H9 (cell line): ENCODE measurements at regions not wholly inside any gene's neighbourhood (a gene's known extent, or its start where the extent isn't known, plus 50 kb on each side); places are given as distances from the start of the nearest gene placed in this dataset.

Experiments
- DNase-seq: peaks from one replicate; pipeline ENCODE4 v3.0.0-alpha.2; 2017
- H2AFZ ChIP-seq: one replicate; pipeline ENCODE4 v1.6.1; 2013; ENCODE audit warnings: mild to moderate bottlenecking, low read length, control low read depth, moderate library complexity
- H2AK5ac ChIP-seq: 2 replicates; pipeline ENCODE4 v1.6.1; 2013; ENCODE audit warnings: low read length, control low read depth, mixed read lengths; ENCODE audit not compliant: insufficient read length
- H2BK120ac ChIP-seq: one replicate; pipeline ENCODE4 v1.6.1; 2013; ENCODE audit warnings: low read depth, mild to moderate bottlenecking, low read length, control low read depth, inconsistent platforms; ENCODE audit not compliant: poor library complexity, severe bottlenecking
- H2BK12ac ChIP-seq: 2 replicates; pipeline ENCODE4 v1.6.1; 2013; ENCODE audit warnings: low read length, control low read depth, mixed read lengths, low read depth; ENCODE audit not compliant: insufficient read length
- H2BK15ac ChIP-seq: 2 replicates; pipeline ENCODE4 v1.6.1; 2013; ENCODE audit warnings: low read depth, low read length, control low read depth
- H2BK20ac ChIP-seq: one replicate; pipeline ENCODE4 v1.6.1; 2013; ENCODE audit warnings: low read depth, mild to moderate bottlenecking, low read length, control low read depth, inconsistent platforms; ENCODE audit not compliant: poor library complexity, severe bottlenecking
- H2BK5ac ChIP-seq: 2 replicates; pipeline ENCODE4 v1.6.1; 2013; ENCODE audit warnings: low read length, control low read depth, mixed read lengths; ENCODE audit not compliant: insufficient read length
- H3K14ac ChIP-seq: 2 replicates; pipeline ENCODE4 v1.6.1; 2013; ENCODE audit warnings: low read length, control low read depth; ENCODE audit not compliant: insufficient read depth
- H3K18ac ChIP-seq: 2 replicates; pipeline ENCODE4 v1.6.1; 2013; ENCODE audit warnings: low read depth, mild to moderate bottlenecking, mixed read lengths, low read length, control low read depth; ENCODE audit not compliant: insufficient read length
- H3K23ac ChIP-seq: 2 replicates; pipeline ENCODE4 v1.6.1; 2013; ENCODE audit warnings: low read length, control low read depth, mixed read lengths, low read depth; ENCODE audit not compliant: insufficient read length
- H3K23me2 ChIP-seq: 2 replicates; pipeline ENCODE4 v1.6.1; 2013; ENCODE audit warnings: low read depth, mild to moderate bottlenecking, mixed read lengths, low read length, control low read depth; ENCODE audit not compliant: insufficient read length, poor library complexity, severe bottlenecking
- H3K27ac ChIP-seq: 2 replicates; pipeline ENCODE4 v1.5.1; 2013; ENCODE audit warnings: low read length, control low read depth, mixed read lengths, low read depth; ENCODE audit not compliant: insufficient read length
- H3K27me3 ChIP-seq: 2 replicates; pipeline ENCODE4 v1.6.1; 2013; ENCODE audit warnings: low read length, control low read depth, inconsistent platforms; ENCODE audit not compliant: insufficient read depth
- H3K4ac ChIP-seq: 2 replicates; pipeline ENCODE4 v1.6.1; 2013; ENCODE audit warnings: low read depth, mild to moderate bottlenecking, control low read depth, inconsistent platforms, low read length, moderate library complexity
- H3K4me1 ChIP-seq: 2 replicates; pipeline ENCODE4 v1.6.1; 2013; ENCODE audit warnings: low read length, control low read depth, inconsistent platforms; ENCODE audit not compliant: insufficient read depth
- H3K4me2 ChIP-seq: 2 replicates; pipeline ENCODE4 v1.6.1; 2013; ENCODE audit warnings: low read length, control low read depth, mixed read lengths; ENCODE audit not compliant: insufficient read length, insufficient read depth
- H3K56ac ChIP-seq: 2 replicates; pipeline ENCODE4 v1.6.1; 2013; ENCODE audit warnings: low read depth, mild to moderate bottlenecking, mixed read lengths, low read length, control low read depth; ENCODE audit not compliant: insufficient read length
- H3K79me1 ChIP-seq: 2 replicates; pipeline ENCODE4 v1.6.1; 2013; ENCODE audit warnings: low read depth, mild to moderate bottlenecking, moderate library complexity, low read length, control low read depth, inconsistent platforms; ENCODE audit not compliant: insufficient read depth, poor library complexity, severe bottlenecking
- H3K79me2 ChIP-seq: 2 replicates; pipeline ENCODE4 v1.6.1; 2013; ENCODE audit warnings: low read length, control low read depth, inconsistent platforms; ENCODE audit not compliant: insufficient read depth
- H3K9ac ChIP-seq: 2 replicates; pipeline ENCODE4 v1.6.1; 2013; ENCODE audit warnings: low read length, control low read depth, mixed read lengths; ENCODE audit not compliant: insufficient read length; ENCODE audit errors: extremely low read depth
- H3K9me3 ChIP-seq: one replicate; pipeline ENCODE4 v1.6.1; 2013; ENCODE audit warnings: low read depth, low read length, inconsistent platforms; ENCODE audit not compliant: control insufficient read depth
- H3T11ph ChIP-seq: one replicate; pipeline ENCODE4 v1.6.1; 2013; ENCODE audit warnings: mild to moderate bottlenecking, low read length, control low read depth, inconsistent platforms
- H4K20me1 ChIP-seq: one replicate; pipeline ENCODE4 v1.6.1; 2013; ENCODE audit not compliant: control insufficient read depth, insufficient read length, insufficient read depth
- H4K5ac ChIP-seq: 2 replicates; pipeline ENCODE4 v1.6.1; 2013; ENCODE audit warnings: low read depth, mild to moderate bottlenecking, mixed read lengths, low read length, control low read depth; ENCODE audit not compliant: insufficient read length
- H4K8ac ChIP-seq: replicated peaks from 2 replicates; pipeline ENCODE4 v1.6.1; 2013; ENCODE audit warnings: low read length, control low read depth, mixed read lengths, low read depth; ENCODE audit not compliant: insufficient read length
- H4K91ac ChIP-seq: 2 replicates; pipeline ENCODE4 v1.6.1; 2013; ENCODE audit warnings: low read depth, mild to moderate bottlenecking, moderate library complexity, mixed read lengths, low read length, control low read depth; ENCODE audit not compliant: insufficient read length
- H3K27ac Mint-ChIP-seq, 3 experiments: 2 replicates in 2 of 3; 3 replicates in 1 of 3; pipeline ENCODE4 v1.8.0; 2020 to 2021; ENCODE audit warnings: mixed read lengths in 3 of 3, mild to moderate bottlenecking in 1 of 3, moderate library complexity in 1 of 3
- H3K27me3 Mint-ChIP-seq: 2 replicates; pipeline ENCODE4 v1.8.0; 2021; ENCODE audit warnings: low read depth, mild to moderate bottlenecking, moderate library complexity, mixed read lengths
- H3K36me3 Mint-ChIP-seq, 3 experiments: 2 replicates in 2 of 3; 3 replicates in 1 of 3; pipeline ENCODE4 v1.8.0; 2020 to 2021; ENCODE audit warnings: low read depth in 3 of 3, mixed read lengths in 3 of 3; ENCODE audit not compliant: insufficient read depth in 1 of 3
- H3K4me1 Mint-ChIP-seq, 2 experiments: 2 replicates each; pipeline ENCODE4 v1.8.0; 2020; ENCODE audit warnings: mixed read lengths in 2 of 2
- H3K4me3 Mint-ChIP-seq, 2 experiments: 2 replicates in 1 of 2; 3 replicates in 1 of 2; pipeline ENCODE4 v1.8.0; 2020 to 2021; ENCODE audit warnings: mild to moderate bottlenecking in 2 of 2, mixed read lengths in 2 of 2, moderate library complexity in 1 of 2
- H3K9me3 Mint-ChIP-seq, 2 experiments: 2 replicates in 1 of 2; 3 replicates in 1 of 2; pipeline ENCODE4 v1.8.0; 2020; ENCODE audit warnings: mild to moderate bottlenecking in 2 of 2, mixed read lengths in 2 of 2, moderate library complexity in 1 of 2
- CTCF ChIP-seq: fragments of 200-600 bp; sonication (generic); conservative IDR thresholded peaks from 3 replicates; pipeline ENCODE4 v1.8.0; 2021; ENCODE audit warnings: antibody characterized with exemption, mild to moderate bottlenecking
- WGBS: extraction: QIAGEN DNeasy Blood & Tissue Kit; methylation state at CpG from one replicate; pipeline ENCODE4 v1.1.7; 2013; ENCODE audit warnings: missing lambda C conversion rate, low lambda C conversion rate, mixed read lengths; ENCODE audit not compliant: insufficient read length; ENCODE audit errors: extremely low coverage; 5-methylcytosine and 5-hydroxymethylcytosine counted together

DNA sequence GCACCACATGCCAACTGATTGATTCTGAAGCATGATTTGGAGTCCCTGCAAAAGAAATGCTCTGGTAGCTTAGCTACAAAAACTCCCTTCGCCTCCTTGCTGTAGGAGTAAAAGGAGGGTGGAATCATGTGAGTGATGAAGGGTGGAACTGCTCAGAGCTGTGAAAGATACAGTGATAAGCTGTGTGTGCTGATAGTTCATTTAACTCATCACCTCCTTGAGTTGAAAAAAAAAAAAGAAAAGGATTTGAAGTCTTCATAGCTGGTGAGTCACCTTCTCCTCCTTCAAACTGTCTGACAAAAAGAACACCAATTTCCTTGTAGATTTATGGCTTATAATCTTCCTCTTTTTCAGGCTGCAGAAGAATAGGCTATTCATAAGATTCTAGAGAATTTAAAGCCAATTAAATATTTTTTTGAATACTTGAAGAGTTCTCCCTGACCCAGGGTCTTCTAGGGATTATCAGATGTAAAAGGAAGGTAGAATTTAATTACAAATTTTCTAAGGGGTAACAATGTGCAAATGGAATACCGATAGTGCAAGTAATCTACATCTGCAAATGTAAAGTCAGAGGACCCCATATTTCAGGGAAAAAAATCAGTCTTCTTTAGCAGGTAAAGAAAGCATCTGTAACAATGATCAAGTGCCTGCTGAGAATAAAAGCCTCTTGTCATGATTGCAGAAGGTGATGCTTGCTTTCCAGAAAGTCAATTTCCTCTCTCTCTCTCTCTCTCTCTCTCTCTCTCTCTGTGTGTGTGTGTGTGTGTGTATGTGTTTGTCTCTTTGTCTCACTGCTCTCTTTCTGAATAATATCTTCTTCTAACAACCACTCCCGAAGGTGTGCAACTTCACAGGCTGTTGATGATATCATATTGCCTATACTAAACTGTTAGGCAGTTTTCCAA is 208.8 kb upstream of the VEGFC start:
- no peak for TF ChIP-seq CTCF
- Histone ChIP-seq H3K79me1 (no peaks in the 10 kb centered on the region), H2BK120ac (no peak overlapping the region), H3K4me2 (no peak overlapping the region), H4K91ac (no peak overlapping the region), H3T11ph (no peak overlapping the region), H4K8ac (no peak overlapping the region), H3K27me3 (no peaks in the 10 kb centered on the region), H2AK5ac (no peak overlapping the region), H2BK12ac (no peak overlapping the region), H3K9me3 (no peaks in the 10 kb centered on the region), H3K18ac (no peak overlapping the region), H4K5ac (no peak overlapping the region), H3K56ac (no peak overlapping the region), H3K27ac (no peak overlapping the region), H3K79me2 (no peaks in the 10 kb centered on the region), H4K20me1 (no peaks in the 10 kb centered on the region), H2AFZ (no peak overlapping the region), H3K4me1 (no peaks in the 10 kb centered on the region), H2BK5ac (no peak overlapping the region), H3K4ac (no peak overlapping the region), H3K9ac (no peak overlapping the region), H3K23ac (no peak overlapping the region), H3K14ac (no peak overlapping the region), H2BK15ac (no peak overlapping the region), H2BK20ac (no peak overlapping the region), H3K23me2 (no peaks in the 10 kb centered on the region)
- Mint-ChIP-seq H3K27me3 (no peaks in the 10 kb centered on the region; the same call in 1 of the 2 replicates), H3K27ac (no peak overlapping the region), H3K36me3 (no peaks in the 10 kb centered on the region; a peak in 1 of 7 replicates), H3K9me3 (no peaks in the 10 kb centered on the region), H3K4me3 (no peak overlapping the region), H3K4me1 (peaks cover 2% of the 10 kb centered on the region in 2 experiments; a peak in 2 of 4 replicates)
- no CpG with 5 or more reads among the region's 3 CpGs for WGBS
- DNase-seq = no peak
